ENCODE measurements at regions not wholly inside any gene's neighbourhood (a gene's known extent, or its start where the extent isn't known, plus 50 kb on each side); places are given as distances from the start of the nearest gene placed in this dataset.

DNA sequence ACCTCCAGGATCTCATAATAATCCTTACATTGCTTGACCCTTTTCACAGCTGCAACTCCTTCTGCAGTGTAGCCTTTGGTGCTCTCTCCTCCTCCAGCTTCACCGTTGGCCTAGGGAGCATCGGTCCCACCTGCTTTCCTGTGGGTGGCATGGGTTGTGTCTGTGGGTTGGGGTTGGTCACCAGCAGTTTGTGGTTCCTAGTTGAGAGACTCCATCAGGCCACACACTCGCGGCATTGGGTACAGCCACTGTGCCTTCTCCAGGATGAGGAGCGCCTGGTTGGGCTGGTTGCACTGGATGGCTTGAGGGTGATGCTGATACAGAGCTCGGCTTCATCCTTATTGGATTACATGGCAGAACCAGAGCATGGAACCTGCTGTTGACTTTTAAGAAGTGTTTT is 69.4 kb upstream of the SPRED2 start:
- Histone ChIP-seq H3K27ac (no peak overlapping the region), H3K4me2 (ENCODE audit: low read length) (no peak overlapping the region), H2AFZ (no peak overlapping the region), H3K27me3 (ENCODE audit: control insufficient read depth, insufficient read depth, low read length) (no peaks in the 10 kb centered on the region), H3K36me3 (ENCODE audit: control insufficient read depth, insufficient read depth, low read length) (no peaks in the 10 kb centered on the region), H3K4me3 (ENCODE audit: low read depth, low read length) (no peak overlapping the region), H3K9ac (no peak overlapping the region), H3K4me1 (no peaks in the 10 kb centered on the region), H3K79me2 (no peaks in the 10 kb centered on the region), H3K9me3 (ENCODE audit: control insufficient read depth, low read length) (no peaks in the 10 kb centered on the region)
- TF ChIP-seq, protein P1, sequence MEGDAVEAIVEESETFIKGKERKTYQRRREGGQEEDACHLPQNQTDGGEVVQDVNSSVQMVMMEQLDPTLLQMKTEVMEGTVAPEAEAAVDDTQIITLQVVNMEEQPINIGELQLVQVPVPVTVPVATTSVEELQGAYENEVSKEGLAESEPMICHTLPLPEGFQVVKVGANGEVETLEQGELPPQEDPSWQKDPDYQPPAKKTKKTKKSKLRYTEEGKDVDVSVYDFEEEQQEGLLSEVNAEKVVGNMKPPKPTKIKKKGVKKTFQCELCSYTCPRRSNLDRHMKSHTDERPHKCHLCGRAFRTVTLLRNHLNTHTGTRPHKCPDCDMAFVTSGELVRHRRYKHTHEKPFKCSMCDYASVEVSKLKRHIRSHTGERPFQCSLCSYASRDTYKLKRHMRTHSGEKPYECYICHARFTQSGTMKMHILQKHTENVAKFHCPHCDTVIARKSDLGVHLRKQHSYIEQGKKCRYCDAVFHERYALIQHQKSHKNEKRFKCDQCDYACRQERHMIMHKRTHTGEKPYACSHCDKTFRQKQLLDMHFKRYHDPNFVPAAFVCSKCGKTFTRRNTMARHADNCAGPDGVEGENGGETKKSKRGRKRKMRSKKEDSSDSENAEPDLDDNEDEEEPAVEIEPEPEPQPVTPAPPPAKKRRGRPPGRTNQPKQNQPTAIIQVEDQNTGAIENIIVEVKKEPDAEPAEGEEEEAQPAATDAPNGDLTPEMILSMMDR (IDR thresholded peaks at IDR 0.05), result no peak

DNA sequence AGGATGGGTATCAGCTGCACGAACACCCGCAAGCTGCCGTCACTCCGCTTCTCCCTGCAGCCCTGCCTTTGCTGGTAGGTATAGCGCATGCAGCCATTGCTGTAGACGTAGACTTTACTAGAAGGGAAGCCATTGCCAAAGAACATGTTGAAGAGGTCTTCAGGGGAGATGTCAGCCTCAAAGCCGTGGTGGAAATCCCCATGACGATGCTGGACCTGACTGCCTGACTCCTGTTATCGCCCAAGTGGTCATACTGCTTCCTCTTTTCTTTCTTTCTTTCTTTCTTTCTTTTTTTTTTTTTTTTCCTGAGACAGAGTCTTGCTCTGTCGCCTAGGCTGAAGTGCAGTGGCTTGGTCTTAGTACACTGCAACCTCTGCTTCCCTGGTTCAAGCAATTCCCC is 68.7 kb upstream of the SPRED2 start:
- H3K4me2 ChIP-seq (ENCODE audit: low read length), result no peak overlapping the region
- H3K9ac ChIP-seq, result no peak overlapping the region
- no peak overlapping the region for H3K27ac ChIP-seq
- no peaks in the 10 kb centered on the region for H3K79me2 ChIP-seq
- no peak overlapping the region for H3K4me3 ChIP-seq (ENCODE audit: low read depth, low read length)
- no peaks in the 10 kb centered on the region for H3K36me3 ChIP-seq (ENCODE audit: control insufficient read depth, insufficient read depth, low read length)
- H2AFZ ChIP-seq, result no peak overlapping the region
- H3K27me3 ChIP-seq (ENCODE audit: control insufficient read depth, insufficient read depth, low read length), result no peaks in the 10 kb centered on the region
- H3K4me1 ChIP-seq, result no peaks in the 10 kb centered on the region
- TF ChIP-seq, protein P1 (IDR thresholded peaks at IDR 0.05), result no peak
- H3K9me3 ChIP-seq (ENCODE audit: control insufficient read depth, low read length), result no peaks in the 10 kb centered on the region

DNA sequence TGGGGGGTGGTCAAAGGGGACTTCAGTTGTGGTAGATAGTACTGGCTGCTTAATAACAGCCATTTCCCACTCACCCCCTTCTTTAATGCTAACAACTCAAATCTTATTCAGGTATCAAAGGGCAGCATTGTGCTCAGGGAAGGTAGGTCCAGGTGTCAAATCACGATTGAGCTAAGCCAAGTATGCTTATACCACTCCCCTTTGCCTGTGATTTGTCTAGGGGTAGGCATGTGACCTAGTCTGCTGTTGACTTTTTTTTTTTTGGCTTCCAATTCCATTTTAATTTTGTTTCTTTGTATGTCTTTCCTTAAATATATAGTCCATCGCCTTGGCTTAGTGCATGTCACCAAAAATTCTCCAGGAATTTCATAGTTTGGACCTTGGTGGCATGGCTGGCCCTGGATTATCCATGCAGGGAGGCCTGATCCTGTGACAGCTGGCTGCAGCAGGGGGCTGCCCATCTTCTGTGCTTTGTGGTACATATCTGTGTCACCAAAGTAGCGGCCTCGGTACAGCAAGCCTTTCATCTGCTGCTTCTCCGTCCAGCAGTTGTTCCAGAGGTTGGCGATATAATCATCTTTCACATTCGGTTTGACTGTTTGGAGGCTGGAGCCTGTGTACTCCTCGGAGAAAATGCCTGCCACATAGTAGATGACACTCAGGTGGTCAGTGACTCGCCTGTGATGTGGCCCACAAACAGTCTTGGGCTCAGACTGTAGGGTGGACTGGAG is 68.1 kb upstream of the SPRED2 start:
- TF ChIP-seq, protein P1 (IDR thresholded peaks at IDR 0.05), result no peak
- no peak overlapping the region for H3K4me3 ChIP-seq (ENCODE audit: low read depth, low read length)

DNA sequence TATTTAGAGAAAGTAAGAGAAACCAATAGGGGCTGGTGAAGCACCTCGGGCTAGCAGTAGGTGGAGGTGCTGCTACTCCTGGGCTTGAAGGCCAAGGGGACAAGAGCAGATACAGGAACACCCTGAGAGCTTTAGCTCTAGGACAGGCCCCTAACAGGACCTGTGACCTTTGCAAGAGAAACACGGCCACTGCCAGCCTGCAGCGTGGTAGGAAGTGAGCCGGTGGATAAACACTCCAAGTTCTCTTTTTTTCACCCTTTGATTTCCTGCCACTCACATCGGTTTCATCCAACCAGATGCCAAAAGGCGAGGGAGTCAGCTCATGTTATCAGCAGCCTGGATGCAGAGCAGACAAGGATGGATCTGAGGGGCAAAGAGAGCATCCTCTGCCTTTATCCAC is 66.8 kb upstream of the SPRED2 start:
- Histone ChIP-seq H3K36me3 (ENCODE audit: control insufficient read depth, insufficient read depth, low read length) (no peaks in the 10 kb centered on the region), H3K27me3 (ENCODE audit: control insufficient read depth, insufficient read depth, low read length) (no peaks in the 10 kb centered on the region), H3K9me3 (ENCODE audit: control insufficient read depth, low read length) (no peaks in the 10 kb centered on the region), H3K4me3 (ENCODE audit: low read depth, low read length) (no peak overlapping the region), H3K4me2 (ENCODE audit: low read length) (no peak overlapping the region), H3K79me2 (no peaks in the 10 kb centered on the region), H3K4me1 (no peaks in the 10 kb centered on the region), H3K9ac (no peak overlapping the region), H2AFZ (no peak overlapping the region), H3K27ac (no peak overlapping the region)
- TF ChIP-seq, protein P1 (IDR thresholded peaks at IDR 0.05), result no peak

More for the DNA sequence above, 68.1 kb upstream of the SPRED2 start:
- no peaks in the 10 kb centered on the region for H3K79me2 ChIP-seq
- H3K27ac ChIP-seq, result no peak overlapping the region
- no peaks in the 10 kb centered on the region for H3K36me3 ChIP-seq (ENCODE audit: control insufficient read depth, insufficient read depth, low read length)
- H2AFZ ChIP-seq, result no peak overlapping the region
- no peaks in the 10 kb centered on the region for H3K4me1 ChIP-seq
- H3K9me3 ChIP-seq (ENCODE audit: control insufficient read depth, low read length), result no peaks in the 10 kb centered on the region
- H3K27me3 ChIP-seq (ENCODE audit: control insufficient read depth, insufficient read depth, low read length), result no peaks in the 10 kb centered on the region
- no peak overlapping the region for H3K9ac ChIP-seq
- no peak overlapping the region for H3K4me2 ChIP-seq (ENCODE audit: low read length)

DNA sequence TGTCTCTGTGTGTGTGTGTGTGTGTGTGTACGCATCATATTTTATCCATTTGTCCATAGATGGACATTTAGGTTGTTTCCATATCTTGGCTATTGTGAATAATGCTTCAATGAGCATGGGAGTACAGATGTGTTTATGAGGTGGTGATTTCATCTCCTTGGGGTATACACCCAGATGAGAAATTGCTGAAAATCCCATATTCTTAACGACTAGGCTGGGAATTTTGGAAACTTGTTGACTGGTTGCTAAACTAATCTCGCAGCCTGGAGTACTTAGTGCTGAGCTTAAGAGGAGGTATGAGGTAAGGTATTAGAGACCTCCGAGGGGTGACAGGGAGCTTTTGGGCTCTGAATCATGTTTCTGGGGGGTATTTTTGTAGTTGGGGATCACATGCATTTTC is 66.0 kb upstream of the SPRED2 start:
- TF ChIP-seq, protein P1 (IDR thresholded peaks at IDR 0.05), result no peak

More for the DNA sequence above, 66.0 kb upstream of the SPRED2 start:
- Histone ChIP-seq H2AFZ (no peak overlapping the region), H3K36me3 (ENCODE audit: control insufficient read depth, insufficient read depth, low read length) (no peaks in the 10 kb centered on the region), H3K4me2 (ENCODE audit: low read length) (no peak overlapping the region), H3K27ac (no peak overlapping the region), H3K27me3 (ENCODE audit: control insufficient read depth, insufficient read depth, low read length) (no peaks in the 10 kb centered on the region), H3K9ac (no peak overlapping the region), H3K4me3 (ENCODE audit: low read depth, low read length) (no peak overlapping the region), H3K79me2 (no peaks in the 10 kb centered on the region), H3K4me1 (no peaks in the 10 kb centered on the region), H3K9me3 (ENCODE audit: control insufficient read depth, low read length) (no peaks in the 10 kb centered on the region)
